HG03354 (cell line): ENCODE measurements at regions not wholly inside any gene's neighbourhood (a gene's known extent, or its start where the extent isn't known, plus 50 kb on each side); places are given as distances from the start of the nearest gene placed in this dataset.

Experiments used
- ATAC-seq: cut with Tn5 transposase; IDR thresholded peaks from one replicate; pipeline ENCODE4 v1.9.1; 2021; ENCODE audit warnings: mild to moderate bottlenecking; ENCODE audit not compliant: unreplicated experiment, poor library complexity, severe bottlenecking

DNA sequence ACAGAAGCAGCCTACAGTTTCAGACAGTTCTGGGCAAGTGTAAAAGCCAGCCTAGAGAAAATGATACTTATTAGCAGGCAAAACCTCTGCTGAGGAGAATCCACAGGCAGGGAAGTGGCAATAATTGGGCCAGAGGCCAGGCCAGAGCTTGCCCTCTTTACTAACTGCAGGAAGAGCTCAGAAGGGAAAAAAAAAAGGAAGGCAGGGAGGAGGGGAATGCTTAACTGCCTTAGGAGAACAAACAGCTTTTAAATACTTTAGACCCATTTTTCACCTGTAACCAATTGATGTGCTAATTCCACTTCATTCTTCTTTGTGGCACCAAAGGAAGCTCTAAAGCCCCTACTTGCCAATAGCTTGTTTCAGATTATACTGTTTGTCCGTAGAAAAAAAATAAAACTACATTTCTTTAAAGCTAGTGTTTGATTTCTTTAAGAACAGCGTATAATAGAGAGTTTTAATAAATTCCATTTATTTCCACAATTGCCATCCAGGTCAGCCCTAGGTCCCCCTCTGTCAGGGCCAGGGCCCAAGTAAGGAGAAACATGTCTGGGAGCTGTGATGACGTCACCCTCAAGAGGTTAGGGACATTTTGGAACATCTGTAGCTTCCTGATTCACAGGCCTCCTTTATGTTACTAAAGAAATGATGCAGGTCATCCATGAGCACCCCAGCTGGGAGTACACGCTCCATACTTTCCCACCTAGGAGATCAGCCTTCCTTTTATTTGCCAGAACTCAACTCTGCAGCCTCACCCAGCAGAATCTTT is 384.3 kb downstream of the CDC5L start:
- ATAC-seq, result no peak

DNA sequence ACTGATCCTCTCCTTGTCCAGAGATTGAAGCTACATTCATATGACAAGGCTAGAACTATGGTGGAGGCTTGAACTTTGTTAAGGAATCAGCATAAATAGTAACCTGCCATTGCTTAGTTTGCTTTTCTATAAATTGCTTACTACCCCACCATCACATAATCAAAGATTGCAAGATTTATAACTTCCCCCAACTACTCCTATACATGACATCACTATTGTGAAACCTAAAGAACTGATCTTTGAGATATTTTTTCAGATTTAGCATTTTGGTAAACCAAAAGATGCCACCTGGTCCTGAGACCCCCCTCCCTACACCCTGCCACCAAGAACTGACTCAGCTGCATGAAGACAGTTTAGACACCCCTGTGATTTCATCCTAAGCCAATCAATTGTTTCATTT is 385.3 kb downstream of the CDC5L start:
- no peak for ATAC-seq

DNA sequence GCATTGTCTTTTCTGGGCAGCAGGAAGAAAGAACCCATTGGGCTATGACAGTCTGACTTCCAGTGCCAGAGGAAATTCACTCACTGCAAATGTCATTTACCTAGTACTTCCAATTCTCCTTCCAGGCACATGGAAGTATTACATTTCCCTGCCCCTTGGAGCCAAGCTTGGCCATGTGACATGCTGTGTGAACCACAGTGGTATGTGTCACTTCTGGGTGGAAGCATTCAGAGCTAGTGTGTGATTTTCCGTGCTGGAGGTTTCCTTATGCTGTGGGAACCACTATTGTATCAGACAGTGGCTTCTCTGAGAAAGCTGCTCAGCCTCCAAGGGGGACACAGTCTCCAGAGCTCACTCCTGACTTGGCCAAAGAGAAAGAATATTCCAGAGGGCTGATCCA is 387.6 kb downstream of the CDC5L start:
- no peak for ATAC-seq

DNA sequence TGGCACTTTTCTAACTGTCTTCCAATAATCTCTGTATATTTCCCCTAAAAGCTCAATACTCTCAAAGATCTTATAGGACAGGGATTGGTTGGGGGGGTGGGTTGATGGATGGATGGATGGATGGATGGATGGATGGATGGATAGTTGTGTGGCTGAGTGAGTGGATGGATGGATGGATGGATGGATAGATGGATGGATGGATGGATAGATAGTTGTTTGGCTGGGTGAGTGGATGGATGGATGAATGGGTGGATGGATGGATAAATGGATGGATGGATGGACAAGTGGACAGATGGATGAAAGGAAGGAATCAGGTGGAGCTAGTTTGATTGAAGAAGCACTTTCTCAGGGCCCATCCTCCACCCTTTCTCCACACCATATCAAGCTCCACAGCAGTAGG is 388.8 kb downstream of the CDC5L start:
- no peak for ATAC-seq

DNA sequence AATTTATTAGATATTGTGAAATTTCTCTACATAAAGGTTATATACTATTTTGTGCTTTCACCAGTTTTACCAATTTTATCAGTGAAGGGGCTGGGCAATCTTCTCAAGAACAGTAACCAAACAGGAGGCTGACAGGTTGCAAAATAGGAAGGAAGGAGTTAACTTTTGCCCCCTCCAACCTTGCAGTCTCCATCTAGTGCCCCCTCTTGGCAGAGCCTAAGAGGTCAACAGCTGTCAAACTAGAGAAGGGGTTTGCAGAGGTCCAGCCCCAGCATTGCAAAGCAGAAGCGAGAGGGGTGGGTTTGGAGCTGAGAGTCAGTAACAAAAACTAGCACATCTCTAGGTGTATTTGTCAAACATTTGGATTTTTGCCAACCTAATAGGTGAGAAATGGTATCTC is 391.0 kb downstream of the CDC5L start:
- no peak for ATAC-seq
